ENCODE measurements at regions not wholly inside any gene's neighbourhood (a gene's known extent, or its start where the extent isn't known, plus 50 kb on each side); places are given as distances from the start of the nearest gene placed in this dataset.

DNA sequence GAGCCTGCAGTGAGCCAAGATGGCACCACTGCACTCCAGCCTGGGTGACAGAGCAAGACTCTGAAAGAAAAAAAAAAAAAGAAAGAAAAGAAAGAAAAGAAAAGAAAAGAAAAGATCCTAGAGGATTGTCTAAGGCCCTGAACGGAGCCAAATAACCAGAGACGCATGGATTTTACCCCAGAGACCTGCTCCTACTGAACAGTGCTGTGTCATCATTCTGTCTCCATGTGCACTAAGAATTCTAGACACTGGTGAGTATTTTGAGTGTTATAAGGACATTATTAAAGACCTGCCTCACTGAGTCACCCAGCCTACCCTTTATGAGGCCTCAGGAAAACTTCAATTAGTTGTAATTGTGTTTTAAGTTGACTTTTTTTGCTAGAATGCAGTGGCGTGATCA, 61.9 kb upstream of the RIOK3 start:
- no peak for DNase-seq

DNA sequence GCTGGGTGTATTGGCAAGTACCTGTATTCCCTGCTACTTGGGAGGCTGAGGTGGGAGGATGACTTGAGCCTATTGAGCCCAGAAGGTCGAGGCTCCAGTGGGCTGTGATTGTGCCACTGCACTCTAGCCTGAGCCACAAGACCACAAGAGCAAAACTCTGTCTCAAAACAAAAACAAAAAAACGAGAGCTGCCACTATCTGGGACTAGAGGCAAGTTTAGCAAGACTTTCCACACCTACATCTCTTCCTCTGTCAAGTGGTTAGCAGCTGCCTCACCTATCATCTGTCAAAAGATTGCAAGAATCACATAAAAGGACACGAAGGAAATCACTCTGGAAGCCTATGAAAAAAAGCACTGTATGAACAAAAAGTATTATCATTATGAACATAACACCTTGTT, 55.2 kb upstream of the RIOK3 start:
- no peak for DNase-seq

DNA sequence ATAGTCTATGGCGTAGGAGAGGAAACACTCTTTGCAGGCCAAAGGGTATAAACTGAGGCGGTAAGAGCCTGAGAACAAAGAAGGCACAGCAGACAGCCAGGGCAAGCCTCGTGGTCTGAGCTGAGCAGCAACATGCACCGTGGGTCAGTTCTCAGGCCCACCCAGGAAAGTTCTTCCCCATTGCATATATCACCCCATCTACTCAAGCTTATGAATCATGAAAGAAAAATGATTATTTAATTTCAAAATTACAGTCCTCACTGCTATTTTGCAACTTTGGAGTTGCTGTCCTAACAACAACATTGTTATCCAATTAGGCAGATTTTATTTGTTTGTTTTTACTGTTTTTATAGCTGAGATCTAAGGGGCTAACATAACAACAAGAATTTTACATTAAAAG, 54.7 kb upstream of the RIOK3 start:
- no peak for DNase-seq

DNA sequence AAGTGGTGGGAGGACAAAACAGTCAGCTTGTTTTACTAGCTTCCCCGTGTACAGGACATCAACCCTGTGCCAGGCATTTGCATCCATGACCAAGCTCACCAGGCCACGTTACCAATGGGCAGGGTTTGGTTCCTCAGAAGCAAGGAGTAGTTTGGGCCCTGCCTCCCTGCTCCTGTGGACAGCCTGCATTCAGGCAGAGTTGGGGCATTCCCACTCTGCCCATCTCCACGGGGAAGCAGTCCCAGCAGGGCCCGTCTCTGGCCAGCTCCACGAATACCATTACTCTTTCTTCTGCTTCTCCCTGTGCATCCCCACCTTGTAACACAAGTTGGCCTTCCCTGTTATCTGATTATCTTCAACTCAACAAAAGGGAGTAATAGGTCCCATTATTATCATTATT, 54.0 kb upstream of the RIOK3 start:
- no peak for DNase-seq

DNA sequence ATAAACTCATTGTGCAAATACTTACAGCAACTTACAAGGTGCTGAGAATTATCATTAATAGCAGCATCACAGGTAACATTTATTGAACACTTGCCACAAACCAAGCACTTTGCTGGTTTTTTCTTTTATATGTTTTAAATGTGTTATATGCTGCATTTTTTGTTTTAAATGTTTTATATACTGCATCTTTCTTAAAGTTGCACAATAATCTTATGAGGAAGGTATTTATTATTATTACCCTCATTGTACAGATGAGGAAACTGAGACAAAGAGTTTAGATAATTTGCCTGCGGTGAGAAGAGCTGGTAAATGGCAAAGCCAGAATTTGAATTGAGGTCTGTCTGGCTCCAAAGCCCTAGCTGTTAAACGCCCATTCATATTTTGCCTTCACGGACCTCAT, 52.2 kb upstream of the RIOK3 start:
- DNase-seq: no peak

DNA sequence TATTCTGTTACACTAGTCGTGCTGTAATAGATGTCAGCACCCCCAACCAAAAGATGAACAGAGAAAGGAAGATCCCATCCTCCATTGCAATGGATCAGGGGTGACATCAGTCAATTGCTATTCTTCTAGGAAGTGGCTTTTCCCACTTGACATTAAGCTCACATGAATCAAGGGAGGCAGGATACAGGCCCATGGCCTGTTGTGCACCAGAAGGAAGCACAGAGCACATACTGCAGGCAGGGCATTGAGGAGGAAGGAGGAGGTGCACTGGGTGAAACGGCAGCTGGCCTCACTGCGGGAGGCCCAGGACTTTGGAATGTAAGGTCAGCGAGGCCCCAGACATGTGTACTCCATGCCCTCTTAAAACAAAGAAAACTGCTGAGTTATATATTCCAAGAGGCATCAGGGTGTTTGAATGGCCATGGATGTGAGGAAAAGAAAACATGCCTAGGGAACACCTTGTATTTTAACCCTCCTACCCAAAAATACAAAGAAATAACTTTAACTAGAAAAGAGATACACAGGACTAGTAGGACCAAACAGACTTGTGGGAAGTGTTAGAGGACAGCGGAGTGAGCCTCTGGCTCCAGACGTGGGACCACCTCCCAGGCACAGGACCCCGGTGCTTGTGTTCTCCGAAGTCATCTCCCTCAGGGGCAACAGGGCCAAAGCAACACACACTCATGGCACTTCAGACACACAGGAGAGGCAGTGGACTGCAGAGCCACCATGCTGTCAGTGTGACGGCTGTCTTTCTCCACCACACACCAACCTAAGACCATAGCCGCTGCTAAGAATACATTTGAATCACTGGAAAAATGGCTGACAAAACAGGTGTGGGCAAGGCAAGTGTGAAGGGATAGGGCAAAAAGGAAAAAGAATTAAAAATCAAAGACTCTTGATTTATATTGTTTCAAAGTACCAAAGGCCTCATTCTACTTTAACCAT, 51.4 kb upstream of the RIOK3 start:
- DNase-seq: no peak
